Fibroblast of skin of back (primary cell): ENCODE measurements at regions not wholly inside any gene's neighbourhood (a gene's known extent, or its start where the extent isn't known, plus 50 kb on each side); places are given as distances from the start of the nearest gene placed in this dataset.
"Not testable (repeated sequence)": the region's sequence is repeated elsewhere in the genome, so short reads cannot be mapped to it uniquely, and the experiment has no call there.

Experiments
- DNase-seq: peaks from one replicate; pipeline ENCODE4 v3.0.0-alpha.2; 2013

DNA sequence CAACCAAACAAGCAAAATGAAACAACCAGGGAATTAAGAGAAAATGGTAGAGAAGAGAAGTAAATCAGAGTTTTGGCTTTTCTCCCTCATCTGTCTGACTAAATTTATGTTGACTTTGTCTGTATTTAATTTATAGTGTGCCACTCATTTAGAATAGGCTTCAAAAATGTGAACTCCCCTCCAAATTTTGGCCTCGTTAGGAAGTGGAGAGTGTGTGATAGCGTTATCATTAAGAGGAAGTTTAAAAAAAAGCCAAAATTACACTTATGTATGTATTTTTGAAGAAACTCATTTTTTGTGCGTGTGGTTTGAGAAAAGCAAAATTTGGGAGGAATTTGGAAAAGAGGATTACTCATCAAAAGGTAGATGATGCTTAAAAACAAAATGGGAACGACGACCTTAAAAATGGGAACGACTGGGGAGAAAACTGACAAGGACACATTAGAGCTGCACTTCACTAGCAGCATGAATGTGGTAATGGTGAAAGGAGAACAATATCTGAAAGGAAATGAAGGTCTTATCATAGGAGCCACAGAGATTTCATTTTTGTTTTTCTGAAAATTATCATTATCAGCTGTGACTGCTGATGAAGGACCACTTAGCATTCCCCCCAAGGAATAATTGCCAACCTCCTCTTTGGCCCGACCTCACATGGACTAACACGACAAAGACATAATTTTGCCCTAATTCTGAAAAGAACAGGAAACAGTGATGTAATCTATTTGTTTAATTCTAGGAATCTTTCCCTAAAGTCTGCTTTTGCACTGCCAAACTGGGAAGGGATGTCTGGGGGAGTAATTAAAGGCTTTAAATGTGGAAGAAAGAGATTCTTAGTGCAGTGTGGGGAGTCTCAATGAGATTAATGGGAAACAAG lies 163.2 kb upstream of the P2RY1 start:
- no peak for DNase-seq

DNA sequence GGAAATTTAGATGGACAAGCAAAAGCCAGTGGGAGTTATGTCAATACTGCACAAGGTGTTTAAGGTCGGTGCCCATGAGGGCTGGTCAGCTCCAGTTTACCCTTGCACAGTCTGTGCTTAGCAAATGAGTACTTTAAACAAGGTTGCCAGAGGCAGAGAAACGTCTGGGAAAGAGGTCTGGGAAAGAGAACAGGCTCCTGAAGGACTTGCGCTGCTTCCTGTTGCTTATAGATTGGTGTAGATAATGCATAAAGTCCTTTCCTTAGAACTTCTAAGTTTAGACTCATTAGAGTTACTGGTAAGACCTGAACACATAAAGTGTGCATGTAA lies 162.6 kb upstream of the P2RY1 start:
- no peak for DNase-seq

GRCh38 chr3:152676810-152677379 lies 158.0 kb upstream of the P2RY1 start:
- no peak for DNase-seq

DNA sequence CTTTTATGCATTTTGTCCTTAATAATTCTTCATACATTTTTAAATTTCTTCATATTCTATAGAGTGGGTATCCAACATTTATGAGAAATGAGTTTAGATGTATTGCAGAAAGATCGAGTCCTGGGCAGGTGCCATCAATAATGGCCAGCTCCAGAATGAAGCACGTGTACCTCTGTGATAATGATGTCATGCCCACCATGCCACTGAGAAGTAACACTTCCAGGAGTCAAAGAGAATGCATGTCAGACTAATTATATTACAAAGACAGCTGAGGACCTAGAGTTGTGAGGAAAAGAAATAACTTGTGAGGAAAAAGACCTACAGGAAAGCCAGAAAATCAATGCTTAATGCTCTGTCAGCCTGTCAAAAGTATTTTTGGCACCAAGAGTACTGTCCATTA lies 157.4 kb upstream of the P2RY1 start:
- no peak for DNase-seq

DNA sequence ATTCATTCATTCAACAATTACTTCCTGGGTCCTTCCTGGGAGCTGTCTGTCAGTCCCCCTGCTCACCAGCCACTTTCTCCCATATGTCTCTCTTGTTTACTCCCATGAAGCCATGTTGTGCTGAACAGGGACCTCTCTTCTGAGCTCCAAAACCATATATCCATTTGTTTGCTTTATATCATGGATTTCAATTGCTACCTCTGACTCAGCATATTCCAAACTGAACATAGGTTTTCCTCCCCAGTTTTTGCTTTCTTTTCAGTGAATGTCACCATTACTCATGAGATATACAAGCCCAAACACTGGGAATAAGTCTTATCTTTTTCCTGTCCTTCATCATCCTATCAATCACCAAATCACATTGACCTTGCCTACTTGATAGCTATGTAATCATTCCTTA lies 152.5 kb upstream of the P2RY1 start:
- no peak for DNase-seq

DNA sequence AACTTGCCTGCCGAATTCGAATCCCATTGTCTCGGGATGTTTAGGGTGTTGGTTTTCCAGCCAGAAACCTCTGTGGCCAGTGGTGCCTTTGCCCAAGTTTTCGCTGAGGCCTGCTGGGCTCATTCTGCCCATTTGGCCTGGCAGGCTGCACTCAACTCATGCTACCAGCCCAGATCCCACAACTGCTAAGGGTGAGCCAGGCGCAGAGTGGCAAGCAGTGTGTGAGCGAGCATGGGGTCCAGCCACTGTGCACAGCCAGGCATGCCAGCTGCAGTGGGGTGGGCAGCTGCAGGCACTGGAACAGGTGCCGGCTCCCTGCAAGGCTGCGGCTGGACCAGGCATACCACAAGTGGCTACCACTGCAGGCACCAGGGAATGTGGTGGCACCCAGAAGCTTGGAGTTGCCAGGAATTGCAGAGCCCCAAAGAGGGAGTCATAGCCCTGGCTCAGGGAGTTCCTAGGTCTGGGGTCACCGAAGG lies 151.4 kb upstream of the P2RY1 start:
- DNase-seq: no peak

- DNase-seq: no peak
These were observed 150.7 kb upstream of the P2RY1 start for GRCh38 chr3:152684279-152684678.

GRCh38 chr3:152688313-152688712 lies 146.6 kb upstream of the P2RY1 start:
- DNase-seq: peak; percentile 52

DNA sequence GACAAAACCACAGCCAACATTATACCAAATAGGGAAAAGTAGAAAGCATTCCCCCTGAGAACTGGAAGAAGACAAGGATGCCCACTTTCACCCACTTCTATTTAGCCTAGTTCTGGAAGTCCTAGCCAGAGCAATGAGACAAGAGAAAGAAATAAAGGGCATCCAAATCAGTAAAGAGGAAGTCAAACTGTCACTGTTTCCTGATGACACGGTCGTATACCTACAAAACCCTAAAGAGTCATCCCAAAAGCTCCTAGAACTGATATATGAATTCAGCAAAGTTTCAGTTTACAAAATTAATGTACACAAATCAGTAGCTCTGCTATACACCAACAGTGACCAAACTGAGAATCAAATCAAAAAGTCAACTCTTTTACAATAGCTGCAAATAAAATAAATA lies 142.6 kb upstream of the P2RY1 start:
- not testable (repeated sequence) for DNase-seq

GRCh38 chr3:152693521-152694250 lies 141.2 kb upstream of the P2RY1 start:
- not testable (repeated sequence) for DNase-seq

GRCh38 chr3:152695840-152696239 lies 139.1 kb upstream of the P2RY1 start:
- DNase-seq: no peak

DNA sequence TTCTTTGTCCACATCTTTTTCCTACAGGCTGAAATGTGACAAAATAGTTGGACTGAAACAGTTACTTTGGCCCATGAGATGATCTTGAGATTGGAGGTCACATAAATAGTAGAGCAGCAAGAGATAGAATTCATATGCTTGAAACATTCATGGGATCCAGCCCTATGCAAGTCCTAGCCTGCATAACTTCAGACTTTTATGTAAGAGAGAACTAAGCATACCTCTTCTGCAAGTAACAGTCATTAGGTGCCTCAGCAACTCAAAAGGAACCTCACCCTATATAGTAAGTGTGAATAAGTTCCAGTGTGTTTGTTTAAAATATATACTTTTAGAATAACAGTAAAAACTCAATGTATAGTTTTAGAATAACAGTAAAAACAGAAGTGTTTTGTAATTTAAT lies 138.0 kb upstream of the P2RY1 start:
- no peak for DNase-seq

DNA sequence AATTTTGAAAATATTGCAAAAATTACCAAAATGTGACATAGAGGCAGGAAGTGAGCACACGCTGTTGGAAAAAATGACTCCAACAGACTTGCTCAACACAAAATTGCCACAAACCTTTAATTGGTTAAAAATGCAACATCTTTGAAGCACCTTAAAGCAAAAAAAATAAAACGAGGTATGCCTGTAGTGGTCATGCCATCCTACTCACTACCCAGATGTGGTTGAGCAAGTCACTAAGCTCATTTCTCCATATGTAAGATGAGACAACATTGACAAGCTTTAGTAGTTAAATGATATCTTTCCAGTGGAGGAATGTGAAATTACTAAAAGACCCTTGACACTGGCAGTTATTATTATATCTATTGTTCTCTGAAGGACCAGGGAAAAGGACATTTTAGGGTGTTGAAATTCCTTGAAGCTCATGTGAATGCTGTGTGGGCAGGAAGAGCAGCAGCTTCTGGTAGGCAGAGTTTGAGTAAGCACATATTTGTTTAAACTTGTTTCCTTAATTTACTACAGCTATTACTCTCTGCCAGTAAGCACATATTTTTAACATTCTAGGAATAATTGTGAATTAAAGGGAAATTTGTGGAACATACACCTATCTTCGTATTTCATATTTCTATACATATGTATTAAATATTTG lies 131.6 kb upstream of the P2RY1 start:
- no peak for DNase-seq

GRCh38 chr3:152706991-152707713 lies 127.8 kb upstream of the P2RY1 start:
- no peak for DNase-seq

- DNase-seq: no peak
These were observed 125.3 kb upstream of the P2RY1 start for GRCh38 chr3:152709659-152710058.

DNA sequence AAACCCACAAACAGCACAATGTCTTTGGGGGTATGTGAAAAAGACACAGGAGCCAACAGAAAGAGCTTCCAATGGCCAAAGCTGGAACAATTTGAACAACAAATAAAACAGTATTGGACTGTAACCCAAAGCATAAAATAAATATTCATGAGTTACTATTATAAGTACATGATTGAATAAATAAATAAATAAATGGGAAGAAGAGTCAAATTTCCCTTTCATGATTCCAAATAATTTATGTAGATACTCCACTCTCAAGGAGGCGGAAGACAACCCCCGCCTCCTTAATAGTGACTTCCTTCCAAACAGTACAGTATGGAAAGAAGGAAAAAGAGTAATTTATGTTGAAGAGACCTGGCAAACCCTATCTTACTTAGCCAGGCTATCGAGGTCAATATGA lies 124.4 kb upstream of the P2RY1 start:
- DNase-seq: no peak

- no peak for DNase-seq
These were observed 120.9 kb upstream of the P2RY1 start for GRCh38 chr3:152713989-152714388.

DNA sequence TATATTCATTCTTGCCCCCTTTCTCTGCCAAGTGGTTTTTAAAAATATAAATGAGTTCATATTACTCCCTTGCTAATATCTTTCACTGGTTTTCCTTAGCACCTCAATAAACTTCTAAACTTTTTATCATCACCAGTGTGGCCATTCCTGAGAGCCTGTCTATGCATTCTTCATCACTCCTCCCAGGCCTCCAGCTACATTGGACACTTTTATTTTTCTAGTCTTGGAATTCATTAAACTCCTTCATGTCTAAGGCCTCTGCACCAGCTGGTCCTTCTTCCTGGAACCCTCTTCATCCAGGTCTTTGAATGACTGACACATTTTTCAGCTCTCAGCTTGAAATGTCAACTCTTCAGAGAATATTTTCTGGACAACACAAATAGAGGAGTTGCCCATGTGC lies 120.4 kb upstream of the P2RY1 start:
- no peak for DNase-seq

GRCh38 chr3:152717252-152717651 lies 117.7 kb upstream of the P2RY1 start:
- DNase-seq: no peak

DNA sequence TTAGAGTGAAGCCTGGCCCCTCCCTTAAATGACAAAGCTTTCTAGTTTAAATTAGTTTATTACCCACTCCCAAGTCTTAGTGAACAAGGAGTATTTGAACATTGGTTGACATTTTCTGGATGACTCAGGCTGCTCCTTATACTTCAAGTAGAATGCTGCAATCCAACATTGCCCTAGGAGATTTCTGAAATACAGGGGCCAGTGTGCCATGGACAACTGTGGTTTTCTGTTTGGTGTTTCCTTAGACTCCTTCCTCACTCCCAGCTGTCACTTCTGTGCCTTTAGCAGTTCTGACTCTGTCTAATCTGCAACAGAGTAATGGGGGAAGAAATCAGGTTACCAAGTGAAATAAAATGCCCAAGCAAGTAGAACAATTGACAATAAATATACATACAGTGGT lies 116.1 kb upstream of the P2RY1 start:
- DNase-seq: no peak

- DNase-seq: peak; percentile 50
These were observed 115.7 kb upstream of the P2RY1 start for GRCh38 chr3:152719264-152719663.

DNA sequence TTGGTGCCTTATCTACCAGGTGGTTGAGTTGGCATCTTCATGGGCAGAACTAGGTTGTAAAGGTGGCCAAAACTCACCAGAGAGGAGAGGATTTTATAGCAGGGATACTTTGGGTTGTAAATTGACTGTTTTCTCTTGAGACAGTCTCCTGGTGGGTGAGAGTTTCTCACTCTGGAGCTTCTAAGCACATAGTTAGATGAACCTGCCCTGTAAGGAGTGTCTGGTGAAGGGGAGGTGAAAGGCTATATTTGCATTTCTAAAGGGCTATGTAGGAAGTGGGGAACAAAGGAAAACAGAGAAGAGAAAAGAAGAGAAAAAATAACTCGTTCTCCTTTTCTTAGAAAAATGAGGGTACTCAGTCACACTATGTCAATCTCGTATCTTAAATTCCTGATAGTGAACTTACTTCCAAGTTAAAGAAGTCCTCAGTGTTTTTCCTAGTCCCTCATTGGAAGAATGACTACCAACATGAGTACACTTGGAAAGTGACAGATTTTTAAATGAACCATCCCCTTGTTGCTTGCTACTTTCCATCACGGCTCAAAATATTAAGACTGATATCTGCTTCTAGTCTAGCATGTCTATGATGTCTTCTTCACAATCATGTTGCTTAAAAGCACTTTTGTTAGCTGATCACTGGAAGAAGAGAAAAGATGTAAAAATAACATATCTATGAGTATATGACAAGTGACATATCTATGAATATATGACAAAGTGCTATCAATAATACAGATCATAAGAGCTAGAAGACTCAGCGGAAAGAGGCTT lies 113.8 kb upstream of the P2RY1 start:
- DNase-seq: no peak
